ENCODE measurements at regions not wholly inside any gene's neighbourhood (a gene's known extent, or its start where the extent isn't known, plus 50 kb on each side); places are given as distances from the start of the nearest gene placed in this dataset.
"Not testable (repeated sequence)": the region's sequence is repeated elsewhere in the genome, so short reads cannot be mapped to it uniquely, and the experiment has no call there.

DNA sequence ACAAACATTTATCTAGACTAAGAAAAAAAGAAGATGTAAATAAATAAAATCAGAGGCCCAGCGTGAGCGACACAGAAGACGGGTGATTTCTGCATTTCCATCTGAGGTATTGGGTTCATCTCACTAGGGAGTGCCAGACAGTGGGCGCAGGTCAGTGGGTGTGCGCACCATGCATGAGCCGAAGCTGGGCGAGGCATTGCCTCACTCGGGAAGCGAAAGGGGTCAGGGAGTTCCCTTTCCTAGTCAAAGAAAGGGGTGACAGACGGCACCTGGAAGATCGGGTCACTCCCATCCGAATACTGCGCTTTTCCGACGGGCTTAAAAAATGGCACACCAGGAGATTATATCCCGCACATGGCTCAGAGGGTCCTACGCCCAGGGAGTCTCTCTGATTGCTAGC is 79.5 kb upstream of the ABCD2 start:
- not testable (repeated sequence) for DNase-seq

DNA sequence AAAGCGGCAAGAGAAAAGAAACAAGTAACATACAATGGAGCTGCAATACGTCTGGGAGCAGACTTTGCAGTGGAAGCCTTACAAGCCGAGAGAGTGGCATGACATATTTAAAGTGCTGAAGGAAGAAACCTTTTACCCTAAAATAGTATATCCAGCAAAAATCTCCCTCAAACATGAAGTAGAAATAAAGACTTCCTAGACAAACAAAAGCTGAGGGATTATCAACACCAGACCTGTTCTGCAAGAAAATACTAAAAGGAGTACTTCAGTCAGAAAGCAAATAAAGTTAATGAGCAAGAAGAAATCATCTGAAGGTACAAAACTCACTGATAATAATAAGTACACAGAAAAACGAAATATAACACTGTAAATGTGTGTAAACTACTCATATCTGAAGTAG is 77.5 kb upstream of the ABCD2 start:
- no peak for DNase-seq

GRCh38 chr12:39692258-39692853 is 72.8 kb upstream of the ABCD2 start:
- peak; percentile 3 for DNase-seq

GRCh38 chr12:39685854-39686657 is 66.5 kb upstream of the ABCD2 start:
- no peak for DNase-seq

GRCh38 chr12:39682689-39683477 is 63.3 kb upstream of the ABCD2 start:
- DNase-seq = no peak

DNA sequence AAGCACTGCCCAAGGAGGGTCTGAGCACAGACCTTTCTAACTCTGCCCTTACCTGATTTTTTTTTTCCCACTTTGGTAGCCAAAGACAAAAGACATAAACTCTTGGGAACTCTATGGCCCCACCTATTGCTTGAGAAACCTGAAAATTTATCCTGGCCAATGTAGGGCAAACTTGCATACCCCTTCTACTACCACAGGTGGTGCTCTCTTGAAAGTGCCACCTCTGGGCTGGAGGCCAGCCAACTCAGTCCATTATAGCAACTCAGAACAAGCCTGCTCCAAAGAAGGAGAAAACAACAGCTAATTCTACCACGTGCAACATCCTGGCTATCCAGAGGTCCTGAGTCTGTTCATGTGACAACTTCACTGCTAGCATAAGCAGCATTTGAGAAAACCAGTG is 55.7 kb upstream of the ABCD2 start:
- DNase-seq = no peak

- DNase-seq = no peak
Measured at GRCh38 chr12:39672976-39673375, 53.4 kb upstream of the ABCD2 start.

DNA sequence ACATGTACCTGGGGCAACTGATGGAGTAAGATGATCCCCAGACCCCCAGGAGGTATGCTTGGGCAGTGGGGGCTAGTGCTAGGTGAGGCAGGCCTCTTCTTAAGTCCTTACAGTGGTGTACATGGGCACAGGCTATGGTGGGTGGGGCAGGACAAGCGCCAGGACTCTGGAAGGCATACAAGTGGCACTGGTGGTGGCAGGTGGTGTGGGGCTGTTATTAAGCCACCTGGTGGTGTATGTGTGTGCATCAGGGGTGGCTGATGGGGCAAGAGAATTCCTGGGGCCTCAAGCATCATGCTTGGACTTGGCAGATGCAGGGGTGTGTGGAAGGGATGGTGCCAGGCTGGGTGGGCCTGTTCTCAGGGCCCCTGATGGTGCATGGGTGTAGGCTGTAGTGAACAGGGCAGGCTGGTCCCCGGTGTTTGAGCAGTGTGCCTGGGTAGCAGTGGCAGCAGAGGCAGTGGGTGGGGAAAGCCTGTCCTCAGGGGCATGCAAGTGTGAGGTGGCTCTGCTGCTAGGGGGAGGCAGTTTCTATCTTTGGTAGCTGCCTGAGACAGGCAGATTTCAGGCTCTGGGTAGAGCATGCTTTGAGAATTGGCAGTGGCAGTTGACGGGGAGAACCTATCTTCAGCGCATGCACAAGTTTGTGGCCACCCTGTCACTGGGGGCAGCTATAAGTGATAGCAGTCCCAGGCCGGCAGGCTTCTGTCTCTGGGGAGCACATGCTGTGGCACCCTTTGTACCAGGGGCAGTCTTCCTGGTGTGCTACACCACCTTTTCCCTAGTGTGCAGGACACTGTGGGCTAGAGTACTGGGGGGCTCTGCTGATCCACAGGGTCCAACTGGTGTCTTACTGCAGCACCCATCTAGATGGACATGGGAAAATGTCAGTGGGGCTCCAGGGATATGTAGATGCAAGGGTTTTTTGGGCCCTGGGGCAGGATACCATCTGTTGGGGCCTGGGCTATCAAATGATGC is 52.6 kb upstream of the ABCD2 start:
- DNase-seq = no peak

GRCh38 chr12:39669539-39669938 is 49.9 kb upstream of the ABCD2 start:
- not testable (repeated sequence) for DNase-seq
